Right lobe of liver (tissue), 6 donors: ENCODE measurements at regions not wholly inside any gene's neighbourhood (a gene's known extent, or its start where the extent isn't known, plus 50 kb on each side); places are given as distances from the start of the nearest gene placed in this dataset.

Source experiments
- ATAC-seq, 4 donors: fragments of 200-7000 bp; cut with Tn5 transposase; one replicate each; pipeline ENCODE4 v1.9.1; 2020; ENCODE audit warnings: mild to moderate bottlenecking in 4 of 4, moderate library complexity in 4 of 4
- DNase-seq, 3 donors: peaks; one replicate each; pipeline ENCODE4 v3.0.0-alpha.2; 2020
- H3K27ac ChIP-seq, 3 donors: fragments of 200-600 bp; one replicate each; pipeline ENCODE4 v1.8.0; 2022
- H3K27me3 ChIP-seq, 2 donors: fragments of 200-600 bp; one replicate each; pipeline ENCODE4 v1.8.0; 2022
- H3K36me3 ChIP-seq, 4 donors: fragments of 200-600 bp; sonication (generic) in 1 of 4; one replicate each; pipeline versions ENCODE4 v1.5.1 to v1.8.0; 2017 to 2022; ENCODE audit warnings: control low read depth in 1 of 4
- H3K4me1 ChIP-seq, 4 donors: fragments of 200-600 bp; sonication (generic) in 1 of 4; one replicate each; pipeline versions ENCODE4 v1.5.1 to v1.8.0; 2017 to 2022; ENCODE audit warnings: control low read depth in 1 of 4
- H3K4me3 ChIP-seq, 3 donors: fragments of 200-600 bp; one replicate each; pipeline ENCODE4 v1.8.0; 2022
- H3K9me3 ChIP-seq, 4 donors: fragments of 200-600 bp; sonication (generic) in 1 of 4; one replicate each; pipeline versions ENCODE4 v1.5.1 to v1.8.0; 2017 to 2022; ENCODE audit warnings: control low read depth in 1 of 4
- CTCF ChIP-seq, 4 donors: fragments of 200-600 bp in 3 of 4; fragments of 450-650 bp in 1 of 4; IDR thresholded peaks; one replicate each; pipeline versions ENCODE4 v1.5.1 to v1.8.0; 2016 to 2022; ENCODE audit warnings: antibody characterized with exemption in 4 of 4, mild to moderate bottlenecking in 2 of 4
- POLR2A ChIP-seq: fragments of 450-650 bp; IDR thresholded peaks from one replicate; pipeline ENCODE4 v1.6.1; 2017; ENCODE audit warnings: antibody characterized with exemption, mild to moderate bottlenecking
- WGBS: methylation state at CpG from one replicate; pipeline ENCODE4 v1.1.6; 2018; ENCODE audit warnings: low coverage, low lambda C conversion rate; ENCODE audit not compliant: insufficient coverage; ENCODE audit errors: missing lambda C conversion rate; 5-methylcytosine and 5-hydroxymethylcytosine counted together
- intact Hi-C, 2 donors: fragments of 100-400 bp; cut with DNase I; formaldehyde crosslinking; loops; one replicate each; pipeline versions ENCODE4 v1.11.2 to v1.14.1; 2022
- donor health status: DM: no; HTN: yes; CAD: no.
- donor health status: DM: no; HTN: no; CAD: no.
- donor health status: DM: no; HTN: no; CAD: no.
- donor health status: DM: no; HTN: yes; CAD: no.
- donor health status: DM: no; HTN: yes; CAD: no.

GRCh38 chr7:135853008-135853407 lies 104.4 kb upstream of the FAM180A start:
- intact Hi-C loops: no loop called here
- Histone ChIP-seq H3K36me3 (no peaks in the 10 kb centered on the region), H3K4me3 (no peak overlapping the region), H3K4me1 (no peaks in the 10 kb centered on the region), H3K27ac (no peak overlapping the region), H3K27me3 (no peaks in the 10 kb centered on the region), H3K9me3 (no peaks in the 10 kb centered on the region)
- TF ChIP-seq CTCF (IDR thresholded peaks at IDR 0.05): no peak
- no peak for TF ChIP-seq POLR2A
- ATAC-seq (no peak), DNase-seq (no peak)
- 70% methylated on average over 3 of the region's 3 CpGs for WGBS

- Histone ChIP-seq H3K4me3 (no peak overlapping the region), H3K9me3 (no peaks in the 10 kb centered on the region), H3K27ac (no peak overlapping the region), H3K4me1 (no peaks in the 10 kb centered on the region), H3K36me3 (no peaks in the 10 kb centered on the region), H3K27me3 (no peaks in the 10 kb centered on the region)
- TF ChIP-seq POLR2A (no peak), CTCF (IDR thresholded peaks at IDR 0.05) (no peak)
- WGBS: 71% methylated on average over 2 of the region's 2 CpGs
- no peak for DNase-seq
- ATAC-seq: no peak
- intact Hi-C loops: no loop called here
Measured at GRCh38 chr7:135847242-135847641, 98.6 kb upstream of the FAM180A start.

DNA sequence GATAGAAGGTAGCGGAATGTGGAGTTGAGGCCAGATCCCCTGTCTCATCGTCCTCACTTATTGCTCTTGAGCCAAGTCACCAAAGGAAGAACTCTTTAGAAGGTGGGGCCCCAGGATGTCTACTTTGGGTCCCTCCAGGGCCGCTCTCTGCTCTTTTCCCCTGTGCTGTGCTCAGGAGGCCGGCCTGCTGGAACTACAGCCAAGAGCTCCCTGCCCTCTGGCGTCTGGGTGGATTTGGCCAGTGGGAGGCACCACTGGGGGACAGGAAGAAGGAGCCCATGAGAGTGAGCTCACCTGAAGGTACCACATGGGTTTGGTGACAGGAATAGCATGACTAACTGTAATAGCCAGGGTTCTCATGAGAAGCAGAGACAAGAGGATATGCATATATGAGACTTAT lies 97.7 kb upstream of the FAM180A start:
- Histone ChIP-seq H3K36me3 (no peaks in the 10 kb centered on the region), H3K27me3 (no peaks in the 10 kb centered on the region), H3K27ac (no peak overlapping the region), H3K4me1 (no peaks in the 10 kb centered on the region), H3K9me3 (no peaks in the 10 kb centered on the region), H3K4me3 (no peak overlapping the region)
- DNase-seq (no peak), ATAC-seq (no peak)
- TF ChIP-seq CTCF (IDR thresholded peaks at IDR 0.05) (no peak), POLR2A (no peak)
- intact Hi-C loops: no loop called here
- WGBS: 83% methylated on average over 2 of the region's 5 CpGs

DNA sequence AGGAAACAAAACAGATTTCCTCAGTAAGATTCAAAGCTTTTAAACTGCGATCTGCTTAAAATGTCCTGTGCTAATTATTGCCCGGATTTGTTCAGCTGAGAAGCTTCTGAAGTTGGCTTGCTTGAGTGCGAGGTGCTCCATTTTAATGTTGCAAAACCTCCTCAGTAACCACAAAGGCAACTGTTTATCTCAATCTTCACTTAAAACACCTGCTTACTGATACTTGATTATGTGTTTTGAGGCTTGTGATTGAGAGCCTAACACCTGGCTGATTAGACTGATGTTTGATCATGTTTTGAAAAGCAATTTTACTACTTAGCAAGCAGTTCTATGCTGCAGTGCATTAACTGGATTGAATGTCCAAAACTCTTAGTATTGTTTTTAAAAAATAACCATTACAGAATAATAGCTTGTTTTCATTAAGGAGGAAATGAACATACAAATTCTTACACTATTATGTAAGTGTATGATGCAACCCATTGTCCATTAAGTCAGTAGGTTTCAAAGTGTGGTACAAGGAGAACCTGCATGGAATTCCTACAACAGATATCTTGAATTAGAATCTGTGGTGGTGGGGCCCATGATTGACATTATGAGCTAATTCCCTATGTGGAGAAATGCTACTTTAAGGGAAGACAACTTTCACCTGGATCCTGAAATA lies 96.9 kb upstream of the FAM180A start:
- no peak for DNase-seq
- no peaks in the 10 kb centered on the region for H3K27me3 ChIP-seq
- WGBS: 80% methylated on average over 3 of the region's 3 CpGs
- H3K36me3 ChIP-seq: no peaks in the 10 kb centered on the region
- ATAC-seq: no peak
- H3K27ac ChIP-seq: no peak overlapping the region
- H3K4me3 ChIP-seq: no peak overlapping the region
- intact Hi-C loops: no loop called here
- no peaks in the 10 kb centered on the region for H3K9me3 ChIP-seq
- no peak for TF ChIP-seq POLR2A
- H3K4me1 ChIP-seq: no peaks in the 10 kb centered on the region

GRCh38 chr7:135844903-135845302 lies 96.3 kb upstream of the FAM180A start:
- H3K4me3 ChIP-seq: no peak overlapping the region
- no peak for TF ChIP-seq CTCF (IDR thresholded peaks at IDR 0.05)
- TF ChIP-seq POLR2A: no peak
- no peaks in the 10 kb centered on the region for H3K4me1 ChIP-seq
- ATAC-seq (no peak), DNase-seq (no peak)
- no peaks in the 10 kb centered on the region for H3K27me3 ChIP-seq
- H3K27ac ChIP-seq: no peak overlapping the region
- WGBS: 69% methylated on average over 5 of the region's 5 CpGs
- no peaks in the 10 kb centered on the region for H3K36me3 ChIP-seq
- no peaks in the 10 kb centered on the region for H3K9me3 ChIP-seq
- intact Hi-C loops: no loop called here
